ENCODE measurements at regions not wholly inside any gene's neighbourhood (a gene's known extent, or its start where the extent isn't known, plus 50 kb on each side); places are given as distances from the start of the nearest gene placed in this dataset.

GRCh38 chr9:14406463-14406862, 92.5 kb upstream of the NFIB start:
- no peak overlapping the region for H3K4me2 ChIP-seq (ENCODE audit: insufficient read depth, low read length)
- intact Hi-C loops (cut with micrococcal nuclease), result loop anchor here (10.0 kb wide), 3 partner anchors 462 to 1192 kb away; no protein-coding TSS in a partner anchor
- TF ChIP-seq POLR2A (IDR thresholded peaks at IDR 0.05; ENCODE audit: low read depth, low read length) (no peak), FOS (IDR thresholded peaks at IDR 0.05; ENCODE audit: borderline replicate concordance, insufficient read depth, low read length) (no peak), JUN (IDR thresholded peaks at IDR 0.05; ENCODE audit: borderline replicate concordance, insufficient read depth, insufficient read length, low read depth) (no peak), EZH2 (IDR thresholded peaks at IDR 0.05; ENCODE audit: borderline replicate concordance, low read depth, low read length, severe bottlenecking) (no peak), MYC (IDR thresholded peaks at IDR 0.05; ENCODE audit: low read depth, low read length) (no peak), CTCF (IDR thresholded peaks at IDR 0.05; ENCODE audit: extremely low read depth in 1 of 2, insufficient read depth in 1 of 2, low read depth in 1 of 2, low read length in 2 of 2) (no peak), POLR2AphosphoS5 (IDR thresholded peaks at IDR 0.05; ENCODE audit: insufficient read depth, low read depth, low read length) (no peak), GATA2 (IDR thresholded peaks at IDR 0.05; ENCODE audit: insufficient read depth, insufficient read length, low read depth, low read length) (no peak)
- TF ChIP-seq, protein P1, sequence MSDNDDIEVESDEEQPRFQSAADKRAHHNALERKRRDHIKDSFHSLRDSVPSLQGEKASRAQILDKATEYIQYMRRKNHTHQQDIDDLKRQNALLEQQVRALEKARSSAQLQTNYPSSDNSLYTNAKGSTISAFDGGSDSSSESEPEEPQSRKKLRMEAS (IDR thresholded peaks at IDR 0.05; ENCODE audit: insufficient read depth, insufficient read length), result no peak
- H3K27me3 ChIP-seq (ENCODE audit: control insufficient read depth in 2 of 2, insufficient read depth in 2 of 2, low read length in 2 of 2), result no peaks in the 10 kb centered on the region
- BruUV-seq (replicated peaks), result no TSS peak
- H3K4me1 ChIP-seq (ENCODE audit: control insufficient read depth, extremely low read depth, insufficient read depth, low read length), result no peaks in the 10 kb centered on the region
- H3K36me3 ChIP-seq (ENCODE audit: control insufficient read depth in 2 of 2, extremely low read depth in 1 of 2, insufficient read depth in 2 of 2, low read length in 2 of 2), result no peaks in the 10 kb centered on the region
- H3K9ac ChIP-seq (replicated peaks; ENCODE audit: extremely low read depth, insufficient read depth, low read length), result no peak overlapping the region
- CTCF ChIA-PET, result no interaction called here
- POLR2A ChIA-PET, result no interaction called here
- H3K27ac ChIP-seq (ENCODE audit: insufficient read depth, low read depth, low read length), result no peak overlapping the region
- DNase-seq (ENCODE audit: low read depth, low spot score), result no peak
- dilution Hi-C loops (cut with MboI; ENCODE audit: extremely low pct_ligation_motif_present, low sequenced_read_pairs), result no loop called here
- H3K9me1 ChIP-seq (replicated peaks; ENCODE audit: control insufficient read depth, extremely low read depth, insufficient read depth, low read length), result no peaks in the 10 kb centered on the region
- H4K20me1 ChIP-seq (replicated peaks; ENCODE audit: control insufficient read depth, extremely low read depth, insufficient read depth, low read length), result no peaks in the 10 kb centered on the region
- H3K9me3 ChIP-seq (replicated peaks; ENCODE audit: control insufficient read depth, insufficient read depth, low read length), result no peaks in the 10 kb centered on the region
- no peak overlapping the region for H2AFZ ChIP-seq (ENCODE audit: low read depth, low read length)
- H3K79me2 ChIP-seq (ENCODE audit: control insufficient read depth, insufficient read depth, low read length), result no peaks in the 10 kb centered on the region
- no peak for FAIRE-seq
- no peak overlapping the region for H3K4me3 ChIP-seq (replicated peaks in 1 of 3; ENCODE audit: insufficient read depth in 1 of 3, low read depth in 1 of 3, low read length in 3 of 3)
